Keratinocyte (primary cell): ENCODE measurements at regions not wholly inside any gene's neighbourhood (a gene's known extent, or its start where the extent isn't known, plus 50 kb on each side); places are given as distances from the start of the nearest gene placed in this dataset.

Source experiments
- DNase-seq: peaks from one replicate; pipeline ENCODE4 v3.0.0-alpha.2; 2011; ENCODE audit warnings: low read depth, missing footprints, low spot score
- FAIRE-seq: peaks from 2 replicates; lab custom pipeline; 2011; peaks lifted over from hg19 to GRCh38; lab: Jason Lieb, UNC
- H2AFZ ChIP-seq: 2 replicates; pipeline ENCODE4 v1.6.0; 2012; ENCODE audit warnings: low read length, control low read depth, inconsistent platforms; ENCODE audit not compliant: control insufficient read depth
- H3K27ac ChIP-seq: 2 replicates; pipeline ENCODE4 v1.5.1; 2011; ENCODE audit warnings: low read length; ENCODE audit not compliant: control insufficient read depth, insufficient read depth
- H3K27me3 ChIP-seq: 3 replicates; pipeline ENCODE4 v1.6.0; 2011; ENCODE audit warnings: low read length; ENCODE audit not compliant: control insufficient read depth, insufficient read depth; ENCODE audit errors: extremely low read depth
- H3K36me3 ChIP-seq, 2 experiments: 2 replicates in 1 of 2; 3 replicates in 1 of 2; pipeline ENCODE4 v1.5.1; 2011; ENCODE audit warnings: low read length in 2 of 2, mild to moderate bottlenecking in 1 of 2; ENCODE audit not compliant: control insufficient read depth in 2 of 2, insufficient read depth in 2 of 2; ENCODE audit errors: extremely low read depth in 1 of 2
- H3K4me1 ChIP-seq: 3 replicates; pipeline ENCODE4 v1.5.1; 2011; ENCODE audit warnings: low read length; ENCODE audit not compliant: control insufficient read depth, insufficient read depth; ENCODE audit errors: extremely low read depth
- H3K4me2 ChIP-seq: 3 replicates; pipeline ENCODE4 v1.6.0; 2011; ENCODE audit warnings: low read depth, low read length; ENCODE audit not compliant: control insufficient read depth, insufficient read depth; ENCODE audit errors: extremely low read depth
- H3K4me3 ChIP-seq, 3 experiments: fragments of 200-600 bp in 1 of 3; sonication (generic) in 1 of 3; 2 replicates in 2 of 3; 3 replicates in 1 of 3; pipeline ENCODE4 v1.5.1; 2011 to 2016; ENCODE audit warnings: low read length in 3 of 3, mild to moderate bottlenecking in 3 of 3, control low read depth in 2 of 3, inconsistent platforms in 1 of 3, low read depth in 1 of 3, mixed read lengths in 1 of 3, mixed run types in 1 of 3, moderate library complexity in 1 of 3; ENCODE audit not compliant: control insufficient read depth in 2 of 3, insufficient read depth in 2 of 3; ENCODE audit errors: extremely low read depth in 1 of 3
- H3K79me2 ChIP-seq: 2 replicates; pipeline ENCODE4 v1.6.0; 2012; ENCODE audit warnings: low read length; ENCODE audit not compliant: control insufficient read depth, insufficient read depth
- H3K9ac ChIP-seq: 3 replicates; pipeline ENCODE4 v1.6.0; 2011; ENCODE audit warnings: low read length; ENCODE audit not compliant: control insufficient read depth, insufficient read depth; ENCODE audit errors: extremely low read depth
- H3K9me1 ChIP-seq: 3 replicates; pipeline ENCODE4 v1.6.0; 2011; ENCODE audit warnings: low read length; ENCODE audit not compliant: control insufficient read depth, insufficient read depth; ENCODE audit errors: extremely low read depth
- H3K9me3 ChIP-seq: 2 replicates; pipeline ENCODE4 v1.5.1; 2012; ENCODE audit warnings: low read depth, low read length; ENCODE audit not compliant: control insufficient read depth
- H4K20me1 ChIP-seq: 3 replicates; pipeline ENCODE4 v1.6.0; 2011; ENCODE audit warnings: low read length; ENCODE audit not compliant: control insufficient read depth, insufficient read depth; ENCODE audit errors: extremely low read depth
- CTCF ChIP-seq, 3 experiments: IDR thresholded peaks in 1 of 3; conservative IDR thresholded peaks in 1 of 3; optimal IDR thresholded peaks in 1 of 3; 2 replicates in 2 of 3; 3 replicates in 1 of 3; pipeline versions ENCODE3 to v1.5.1; 2011; ENCODE audit warnings: low read length in 3 of 3, mild to moderate bottlenecking in 3 of 3, moderate library complexity in 2 of 3, control low read depth in 1 of 3, inconsistent platforms in 1 of 3; ENCODE audit not compliant: insufficient read depth in 2 of 3; ENCODE audit errors: extremely low read depth in 1 of 3
- EZH2 ChIP-seq: IDR thresholded peaks from one replicate; pipeline ENCODE4 v1.6.1; 2012; ENCODE audit warnings: inconsistent platforms, mild to moderate bottlenecking, low read length, moderate library complexity
- dilution Hi-C: fragments of 300-500 bp; cut with MboI; formaldehyde crosslinking; loops from one replicate; pipeline ENCODE4 v1.7.0; 2020; ENCODE audit warnings: low sequenced_read_pairs; ENCODE audit not compliant: extremely low pct_ligation_motif_present

DNA sequence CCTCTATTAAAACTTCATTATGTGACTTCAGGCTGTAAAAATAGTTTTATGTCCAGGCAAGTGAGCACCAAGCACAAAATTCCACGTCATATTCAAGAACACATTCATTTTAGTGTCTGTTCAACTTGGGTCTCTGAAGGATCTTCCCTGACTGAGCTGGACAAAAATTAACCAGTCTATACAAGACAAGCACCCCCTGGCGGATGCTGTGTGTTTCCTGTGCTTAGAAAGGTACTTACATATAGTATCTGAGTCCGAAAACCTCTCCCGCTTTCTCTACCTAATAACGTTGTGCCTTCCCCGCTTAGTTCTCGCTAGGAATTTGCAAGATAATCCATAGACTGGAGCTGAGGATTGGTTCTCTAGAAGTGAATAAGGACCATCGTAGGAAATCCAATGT is 2214.5 kb upstream of the TENM3 start:
- Histone ChIP-seq H3K9me1 (no peaks in the 10 kb centered on the region), H3K27me3 (no peaks in the 10 kb centered on the region), H3K4me3 (no peak overlapping the region), H2AFZ (no peak overlapping the region), H3K9ac (no peak overlapping the region), H3K4me1 (no peaks in the 10 kb centered on the region), H3K36me3 (no peaks in the 10 kb centered on the region), H3K9me3 (no peaks in the 10 kb centered on the region), H3K4me2 (no peak overlapping the region), H3K27ac (no peak overlapping the region), H3K79me2 (no peaks in the 10 kb centered on the region), H4K20me1 (no peaks in the 10 kb centered on the region)
- no peak for TF ChIP-seq EZH2
- peak in 2 of 3 experiments; percentile 20 to 47 for TF ChIP-seq CTCF (optimal IDR thresholded peaks at IDR 0.05 in 1 of 3, IDR thresholded peaks at IDR 0.05 in 1 of 3, conservative IDR thresholded peaks at IDR 0.05 in 1 of 3; ENCODE audit: extremely low read depth in 1 of 3, insufficient read depth in 2 of 3, low read length in 3 of 3)
- DNase-seq (no peak), FAIRE-seq (no peak)
- dilution Hi-C loops: no loop called here

- TF ChIP-seq CTCF (optimal IDR thresholded peaks at IDR 0.05 in 1 of 3, IDR thresholded peaks at IDR 0.05 in 1 of 3, conservative IDR thresholded peaks at IDR 0.05 in 1 of 3; ENCODE audit: extremely low read depth in 1 of 3, insufficient read depth in 2 of 3, low read length in 3 of 3) (no peak), EZH2 (no peak)
- no peaks in the 10 kb centered on the region for H3K36me3 ChIP-seq
These were observed 2211.9 kb upstream of the TENM3 start for GRCh38 chr4:180031330-180031729.

More at GRCh38 chr4:180031330-180031729, 2211.9 kb upstream of the TENM3 start:
- no peak overlapping the region for H3K27ac ChIP-seq
- no peaks in the 10 kb centered on the region for H3K9me1 ChIP-seq
- dilution Hi-C loops: no loop called here
- no peak for DNase-seq
- H3K79me2 ChIP-seq: no peaks in the 10 kb centered on the region
- no peak for FAIRE-seq
- no peaks in the 10 kb centered on the region for H3K9me3 ChIP-seq
- no peaks in the 10 kb centered on the region for H4K20me1 ChIP-seq
- H3K27me3 ChIP-seq: no peaks in the 10 kb centered on the region
- no peak overlapping the region for H3K9ac ChIP-seq
- no peak overlapping the region for H2AFZ ChIP-seq
- H3K4me2 ChIP-seq: no peak overlapping the region
- H3K4me3 ChIP-seq: no peak overlapping the region
- H3K4me1 ChIP-seq: no peaks in the 10 kb centered on the region
